Right lobe of liver (tissue), 4 donors: ENCODE measurements at regions not wholly inside any gene's neighbourhood (a gene's known extent, or its start where the extent isn't known, plus 50 kb on each side); places are given as distances from the start of the nearest gene placed in this dataset.

Source experiments
- CTCF ChIP-seq, 4 donors: fragments of 200-600 bp in 3 of 4; fragments of 450-650 bp in 1 of 4; IDR thresholded peaks; one replicate each; pipeline versions ENCODE4 v1.5.1 to v1.8.0; 2016 to 2022; ENCODE audit warnings: antibody characterized with exemption in 4 of 4, mild to moderate bottlenecking in 2 of 4
- POLR2A ChIP-seq: fragments of 450-650 bp; IDR thresholded peaks from one replicate; pipeline ENCODE4 v1.6.1; 2017; ENCODE audit warnings: antibody characterized with exemption, mild to moderate bottlenecking
- donor health status: DM: no; HTN: no; CAD: no.
- donor health status: DM: no; HTN: no; CAD: no.
- donor health status: DM: no; HTN: yes; CAD: no.

DNA sequence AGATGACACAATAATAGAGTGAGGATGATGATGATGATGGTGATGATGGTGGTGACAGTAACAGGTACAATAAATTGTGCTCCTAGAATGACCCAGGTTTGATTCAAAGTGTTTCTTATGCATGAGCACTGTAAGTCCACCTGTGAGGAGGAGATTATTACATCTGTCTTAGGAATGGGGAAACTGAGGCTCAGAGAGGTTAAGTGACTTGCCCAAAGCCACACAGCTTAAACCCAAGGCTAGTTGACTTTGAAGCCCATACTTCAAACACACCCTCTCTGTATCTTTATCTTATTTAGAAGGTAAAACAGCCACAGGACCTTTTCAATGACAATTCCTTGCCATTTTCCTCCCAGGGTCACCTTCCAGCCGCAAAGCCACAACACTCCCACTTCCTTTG is 88.9 kb downstream of the MIAT start:
- TF ChIP-seq CTCF (IDR thresholded peaks at IDR 0.05) (no peak), POLR2A (no peak)
